ENCODE measurements at regions not wholly inside any gene's neighbourhood (a gene's known extent, or its start where the extent isn't known, plus 50 kb on each side); places are given as distances from the start of the nearest gene placed in this dataset.
"Not testable (repeated sequence)": the region's sequence is repeated elsewhere in the genome, so short reads cannot be mapped to it uniquely, and the experiment has no call there.

DNA sequence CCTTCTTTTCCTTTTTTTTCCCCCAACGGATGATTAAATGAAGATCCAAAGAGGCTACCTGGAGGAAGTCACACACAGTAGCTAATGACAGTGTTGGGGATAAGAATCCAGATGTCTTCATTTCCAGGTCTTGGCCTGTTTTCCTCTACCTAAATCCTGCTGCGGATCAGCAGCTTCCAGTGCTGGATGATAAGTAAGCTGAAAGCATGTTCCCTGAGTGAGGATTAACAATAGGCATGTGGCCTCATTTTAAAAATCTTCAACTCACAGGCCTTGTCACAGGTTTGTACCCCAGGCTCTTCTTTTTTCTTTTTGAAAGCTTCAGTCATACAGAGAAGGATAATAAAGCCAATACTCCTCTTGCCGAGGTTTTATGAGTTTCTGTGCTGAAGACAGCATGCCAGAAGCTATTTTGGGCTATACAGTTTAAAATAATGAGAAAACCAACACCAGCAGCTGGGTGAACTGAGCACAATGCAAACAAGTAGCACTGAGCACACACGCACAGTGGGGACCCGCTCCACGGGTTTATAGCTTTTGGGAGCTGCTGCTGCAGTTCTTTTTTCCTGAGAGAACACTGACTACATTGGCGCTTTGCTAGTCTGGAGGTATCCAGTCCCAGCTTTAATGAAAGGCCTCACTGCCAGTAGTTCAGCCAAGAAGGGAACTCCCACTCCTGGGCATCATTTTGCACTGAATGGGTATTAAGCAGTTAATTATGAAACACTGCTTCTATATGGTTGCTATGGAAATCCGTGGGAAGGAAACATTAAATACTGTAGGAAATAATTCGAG lies 184.2 kb upstream of the CTSO start:
- DNase-seq, result no peak

DNA sequence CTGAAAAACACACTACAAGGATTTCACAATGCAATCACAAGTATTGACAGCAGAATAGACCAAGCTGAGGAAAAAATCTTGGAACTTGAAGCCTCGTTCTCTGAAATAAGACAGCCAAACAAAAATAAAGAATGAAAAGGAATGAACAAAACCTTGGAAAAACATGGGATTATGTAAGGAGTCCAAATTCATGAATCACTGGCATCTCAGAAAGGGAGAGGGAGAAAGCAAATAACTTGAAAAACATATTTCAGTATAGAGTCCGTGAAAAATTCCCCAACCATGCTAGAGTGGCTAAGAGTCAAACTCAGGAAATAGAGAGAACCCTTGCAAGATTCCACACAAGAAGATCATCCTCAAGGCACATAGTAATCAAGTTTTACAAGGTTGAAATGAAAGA lies 178.5 kb upstream of the CTSO start:
- DNase-seq, result no peak

DNA sequence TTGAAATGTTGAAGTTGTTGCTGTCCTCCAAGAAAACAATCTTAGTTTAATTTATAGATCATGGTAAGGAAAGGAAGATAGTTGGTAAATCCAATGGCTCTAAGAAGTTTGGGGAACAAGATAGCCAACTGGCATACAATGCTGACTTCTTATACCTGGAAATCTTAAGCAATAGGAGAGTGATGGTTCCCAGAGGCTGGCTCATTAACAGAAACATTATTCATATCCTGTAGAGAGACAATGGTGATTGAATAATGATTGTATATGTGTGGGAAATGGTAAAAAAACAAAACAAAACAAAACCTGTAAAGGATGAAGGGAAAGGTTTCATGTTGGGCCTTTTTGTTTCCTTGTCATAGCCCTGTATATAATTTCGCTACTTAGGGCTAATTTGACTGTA lies 174.9 kb upstream of the CTSO start:
- DNase-seq, result no peak

DNA sequence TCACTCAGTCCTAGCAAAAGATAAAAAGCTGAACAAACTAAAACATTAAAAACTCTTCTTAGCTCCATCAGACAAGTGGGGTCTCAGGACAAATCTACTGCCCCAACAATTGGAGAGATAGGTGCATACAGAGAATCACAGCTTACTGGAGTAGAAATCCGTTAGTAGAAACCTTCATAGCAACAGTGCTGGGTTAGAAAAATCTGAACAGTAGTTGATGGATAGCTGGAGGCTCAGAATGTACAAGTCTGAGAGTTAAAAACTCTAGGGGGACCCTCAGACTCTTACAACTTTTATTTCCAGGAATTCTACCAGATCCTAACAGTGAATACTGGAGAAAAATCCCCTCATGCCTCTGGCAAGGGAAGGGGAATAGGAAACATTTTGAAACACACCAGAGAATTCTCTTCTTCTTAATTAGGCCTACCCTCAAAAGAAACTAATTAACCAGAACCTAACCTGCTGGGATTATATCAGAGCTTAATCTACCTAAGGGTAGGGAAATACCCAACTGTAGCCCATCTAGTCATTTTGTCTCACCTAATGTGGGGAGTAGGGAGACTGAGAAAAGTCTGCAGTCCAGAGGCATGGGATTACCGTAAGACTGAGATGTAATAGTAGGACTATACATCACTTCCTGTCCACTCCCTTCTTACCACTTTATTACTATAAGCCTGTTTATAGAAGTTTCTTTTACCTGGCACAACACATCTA lies 165.0 kb upstream of the CTSO start:
- no peak for DNase-seq

DNA sequence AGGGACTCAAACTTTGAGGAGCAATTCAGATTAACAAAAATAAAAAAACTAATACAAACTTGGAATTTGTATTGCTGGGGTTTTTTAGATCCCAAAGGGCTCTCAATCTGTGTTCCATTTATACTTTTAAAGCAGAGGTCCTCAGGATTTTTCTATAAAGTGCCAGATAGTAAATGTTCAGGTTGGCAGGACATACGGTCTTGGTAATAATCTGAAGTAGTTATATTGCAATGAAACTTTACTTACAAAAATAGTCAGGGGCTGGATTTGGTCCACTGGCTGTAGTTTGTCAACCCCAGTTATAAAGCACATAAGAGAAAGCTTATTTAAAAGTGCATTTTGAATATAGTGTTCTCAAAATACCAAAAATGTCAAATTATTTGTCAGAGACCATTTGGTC lies 164.1 kb upstream of the CTSO start:
- DNase-seq, result no peak

DNA sequence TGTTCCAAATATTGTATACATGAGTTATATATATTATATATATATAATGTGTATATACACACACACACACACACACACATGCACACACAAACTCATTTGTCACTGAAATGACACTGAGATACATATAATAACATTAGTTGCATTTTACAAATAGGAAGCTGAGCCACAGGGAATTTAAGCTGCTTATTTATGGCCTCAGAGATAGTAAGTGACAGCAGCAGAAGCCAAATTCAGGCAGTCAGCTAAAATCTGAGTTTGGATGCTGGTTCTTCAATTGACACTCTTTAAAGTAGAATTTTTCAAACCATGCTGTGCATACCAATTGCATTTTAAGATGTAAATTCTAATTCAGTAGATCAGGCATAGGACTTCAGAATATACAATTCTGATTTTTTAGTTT lies 163.3 kb upstream of the CTSO start:
- DNase-seq, result no peak

DNA sequence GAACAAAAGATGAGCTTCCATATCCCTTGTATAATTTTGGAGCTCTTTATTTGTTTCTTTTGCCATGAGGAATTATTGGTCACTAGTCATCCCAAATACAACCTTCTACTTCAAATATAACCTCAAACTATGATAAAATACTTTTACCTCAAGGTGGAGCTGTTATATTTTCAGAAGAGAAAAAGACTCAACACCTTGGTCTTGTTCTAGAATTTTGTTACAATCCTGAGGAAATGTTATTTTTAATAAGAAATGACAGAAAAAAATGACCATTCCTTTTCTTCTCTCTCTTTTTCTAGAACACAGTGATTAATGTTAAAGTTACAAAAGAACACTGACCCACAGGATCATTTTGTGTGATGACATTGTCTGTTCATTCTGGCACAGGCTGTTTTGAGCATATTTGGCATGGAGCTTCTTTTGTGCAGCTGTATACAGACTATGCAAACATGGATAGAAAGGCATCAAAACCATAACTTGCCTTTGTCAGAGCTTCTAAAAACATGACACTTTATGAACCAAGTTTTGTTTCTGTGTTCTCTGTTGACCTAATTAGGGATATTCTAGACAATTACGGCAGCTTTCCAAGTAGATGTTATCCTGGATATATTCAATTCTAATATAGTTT lies 159.6 kb upstream of the CTSO start:
- DNase-seq, result no peak

DNA sequence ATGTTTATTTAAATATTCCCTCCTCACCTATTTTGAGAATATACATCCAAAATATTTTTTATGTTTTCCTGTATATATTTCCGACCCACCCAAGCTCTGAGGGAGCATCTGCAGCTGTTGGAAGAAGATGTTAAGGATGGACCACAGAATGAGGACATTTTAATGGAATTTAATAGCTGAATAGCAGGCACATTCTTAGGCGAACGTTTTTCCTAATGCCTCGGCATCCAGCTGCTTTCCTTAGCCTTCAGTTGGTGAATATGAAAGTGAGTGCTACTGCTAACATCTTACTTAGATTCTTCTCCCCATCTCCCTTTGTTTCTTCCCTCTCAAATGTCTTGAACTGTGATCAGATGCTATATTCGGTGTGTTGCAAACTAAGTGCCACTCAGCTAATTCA lies 158.0 kb upstream of the CTSO start:
- DNase-seq, result no peak

DNA sequence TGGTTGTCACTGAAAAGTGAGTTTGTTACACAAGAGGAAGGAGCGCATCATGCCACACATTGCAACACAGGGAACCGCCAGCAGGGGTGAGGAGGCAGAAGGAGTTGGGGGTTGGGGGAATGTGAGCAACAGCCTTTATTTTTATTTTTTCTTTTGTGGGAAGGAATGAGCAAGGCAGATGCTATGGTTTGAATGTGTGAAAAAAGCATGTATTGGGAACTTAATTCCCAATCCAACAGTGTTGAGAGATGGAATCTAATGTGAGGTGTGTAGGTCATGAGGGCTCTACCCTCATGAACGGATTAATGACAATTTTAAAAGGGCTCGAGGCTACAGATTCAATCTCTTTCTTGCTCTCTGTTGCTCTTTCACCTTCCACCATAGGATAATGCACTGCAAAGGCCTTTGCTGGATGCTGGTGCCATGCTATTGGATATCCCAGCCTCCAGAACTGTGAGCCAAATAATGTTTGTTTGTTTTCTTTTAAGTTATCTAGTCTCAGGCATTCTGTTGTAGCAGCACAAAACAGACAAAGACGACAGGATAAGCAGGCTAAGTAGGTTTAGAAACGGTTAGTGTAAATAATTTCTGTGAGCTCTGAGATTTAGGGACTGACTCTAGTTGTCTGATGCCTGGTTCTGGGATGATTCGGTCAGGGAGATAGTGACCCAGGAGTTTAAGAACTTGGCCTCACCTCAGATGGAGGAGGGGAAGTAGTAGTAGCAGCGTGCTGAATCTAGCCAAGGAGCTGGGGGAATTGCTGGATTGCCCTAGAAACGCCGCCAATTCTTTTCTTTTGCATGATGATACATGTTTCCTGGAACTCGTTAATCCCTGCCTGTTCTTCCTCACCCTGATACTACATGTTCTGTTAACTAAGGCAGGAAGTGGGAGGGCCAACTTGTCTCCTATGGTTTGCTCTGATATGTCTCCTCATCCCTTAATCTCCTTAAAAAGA lies 156.6 kb upstream of the CTSO start:
- DNase-seq, result no peak

DNA sequence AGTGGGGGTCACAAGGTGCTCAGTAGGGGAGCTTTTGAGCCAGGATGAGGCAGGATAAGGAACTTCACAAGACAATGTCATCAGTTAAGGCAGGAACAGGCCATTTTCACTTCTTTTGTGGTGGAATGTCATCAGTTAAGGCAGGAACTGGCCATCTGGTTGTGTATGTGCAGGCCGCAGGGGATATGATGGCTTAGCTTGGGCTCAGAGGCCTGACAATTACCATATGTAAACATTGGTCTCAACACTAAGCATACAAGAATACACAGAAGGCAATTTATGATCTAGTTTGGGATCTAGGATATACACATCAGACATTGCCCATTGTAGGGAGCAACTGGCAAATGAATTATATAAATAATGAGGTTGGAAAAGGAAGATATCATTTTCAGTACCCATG lies 155.4 kb upstream of the CTSO start:
- not testable (repeated sequence) for DNase-seq

DNA sequence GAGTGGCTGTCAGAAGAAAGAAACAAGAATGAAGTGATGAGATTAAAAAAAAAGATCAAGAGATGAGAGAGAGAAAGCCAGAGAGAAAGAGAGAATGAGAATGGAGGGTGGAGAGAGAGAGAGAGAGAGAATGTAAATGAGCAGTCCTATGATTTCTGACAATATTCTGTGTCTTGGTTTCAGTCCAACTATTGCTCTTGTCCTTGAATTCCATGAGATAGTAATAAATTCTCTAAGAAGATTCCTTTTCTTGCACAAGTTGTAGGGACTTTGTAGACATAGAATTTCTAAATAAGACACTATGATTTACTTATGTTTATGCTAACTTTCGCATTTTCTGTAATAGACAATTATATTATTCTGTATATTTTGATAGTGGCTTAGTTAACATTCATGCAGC lies 149.6 kb upstream of the CTSO start:
- DNase-seq, result no peak

DNA sequence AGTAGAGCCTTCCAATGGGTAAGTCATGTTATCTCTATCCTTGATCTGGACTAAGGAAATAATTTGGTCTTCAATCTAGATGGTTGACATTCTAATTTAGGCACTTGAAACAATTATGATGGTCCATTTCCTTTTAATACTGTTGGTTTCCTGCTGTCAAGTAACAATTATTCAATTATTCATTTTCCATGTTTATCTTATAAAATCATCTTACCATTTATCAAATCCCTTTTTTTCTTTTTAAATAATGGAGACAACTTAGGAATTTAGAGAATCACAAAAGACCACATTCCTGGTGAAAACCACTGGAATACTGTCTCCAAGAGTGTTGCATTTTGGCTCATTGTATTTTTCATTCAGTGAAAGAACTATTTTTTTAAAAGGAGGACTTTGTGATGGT lies 148.7 kb upstream of the CTSO start:
- DNase-seq, result no peak

DNA sequence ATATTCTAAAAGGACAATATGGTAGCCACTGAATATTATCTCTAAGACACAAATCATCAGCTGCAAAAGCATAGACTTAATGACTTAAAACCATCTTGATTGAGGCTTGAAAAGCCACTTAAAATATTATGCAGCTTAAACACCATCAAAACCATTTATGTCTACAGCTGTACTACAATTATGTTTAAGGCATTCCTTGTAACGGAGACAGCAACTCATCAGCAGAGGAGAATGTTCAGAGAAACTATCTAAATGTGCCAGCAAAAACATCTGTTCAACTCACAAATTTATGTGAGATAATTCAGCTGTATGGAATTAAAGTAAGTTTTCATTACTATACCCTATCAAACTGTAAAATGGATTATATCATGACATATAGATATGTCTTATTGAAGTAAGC lies 147.9 kb upstream of the CTSO start:
- no peak for DNase-seq

DNA sequence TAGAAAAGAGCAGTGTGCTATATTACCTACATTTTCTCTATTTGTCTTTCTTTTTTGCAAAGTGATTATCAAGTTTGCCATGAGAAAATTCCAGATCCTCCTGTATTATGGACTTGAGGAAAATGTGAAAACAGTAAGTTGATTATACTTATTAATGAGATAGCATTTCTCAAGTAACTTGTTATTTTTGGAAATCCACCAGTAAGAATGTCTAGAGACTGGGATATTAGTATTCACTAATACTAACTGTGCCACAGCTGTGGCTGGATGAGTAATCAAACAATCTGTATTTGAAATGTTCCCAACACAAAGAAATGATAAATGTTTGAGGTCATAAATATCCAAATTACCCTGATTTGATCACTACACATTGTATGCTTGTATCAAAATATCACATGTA lies 147.0 kb upstream of the CTSO start:
- no peak for DNase-seq

DNA sequence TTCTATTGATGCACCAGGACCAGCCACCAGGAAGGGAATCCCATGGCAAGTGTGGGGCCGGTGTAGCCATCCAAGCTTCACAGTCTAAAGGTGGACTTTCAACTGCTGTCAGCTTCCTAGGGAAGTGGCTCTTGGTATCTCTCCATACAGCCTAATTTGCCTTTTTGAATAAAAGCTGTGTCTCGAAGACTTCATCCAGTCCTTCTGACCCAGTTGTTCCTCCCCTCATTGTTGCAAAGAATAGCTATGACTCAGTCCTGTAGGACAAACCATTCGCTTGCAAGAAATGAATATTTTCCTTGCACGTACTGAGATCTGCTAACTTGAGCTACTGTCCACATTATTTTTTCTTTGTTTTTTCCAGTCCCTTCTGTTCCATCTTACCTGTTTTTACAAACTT lies 145.1 kb upstream of the CTSO start:
- DNase-seq, result no peak

DNA sequence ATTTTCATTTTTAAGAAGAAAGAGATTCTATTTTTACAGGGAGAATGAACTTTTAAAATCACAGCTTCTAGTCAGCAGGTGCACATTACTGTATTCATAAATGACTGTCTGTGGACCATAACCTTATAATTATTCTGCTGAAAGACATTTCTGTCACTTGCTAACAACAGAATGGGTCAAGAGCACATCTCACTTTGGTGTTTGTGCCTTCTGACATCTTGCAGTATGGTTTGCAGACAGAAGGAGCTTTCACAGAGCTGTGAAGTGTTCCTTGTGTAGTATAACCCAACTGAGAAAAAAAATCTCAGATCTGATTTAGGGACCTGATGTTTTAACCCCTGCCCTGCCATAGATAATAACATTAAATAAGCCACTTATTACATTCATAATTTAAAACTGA lies 131.4 kb upstream of the CTSO start:
- DNase-seq, result no peak

DNA sequence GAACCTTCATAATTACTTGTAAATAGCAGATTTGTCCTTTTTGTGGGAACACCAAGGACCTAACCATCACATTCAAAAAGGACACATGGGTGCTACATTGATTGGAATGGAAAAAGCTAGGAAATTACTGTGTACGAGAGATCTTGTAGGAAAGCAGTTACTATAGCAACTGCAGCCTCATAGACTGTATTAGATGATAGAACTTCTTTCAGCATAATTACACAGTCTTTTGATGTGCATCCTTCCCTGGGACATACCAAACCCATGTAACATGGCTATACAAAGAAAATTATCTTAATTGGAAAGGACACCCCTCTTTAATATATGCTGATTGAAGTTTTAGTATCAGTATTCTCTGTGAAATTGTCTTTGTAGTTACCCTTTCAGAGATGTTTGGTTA lies 130.7 kb upstream of the CTSO start:
- DNase-seq, result no peak

DNA sequence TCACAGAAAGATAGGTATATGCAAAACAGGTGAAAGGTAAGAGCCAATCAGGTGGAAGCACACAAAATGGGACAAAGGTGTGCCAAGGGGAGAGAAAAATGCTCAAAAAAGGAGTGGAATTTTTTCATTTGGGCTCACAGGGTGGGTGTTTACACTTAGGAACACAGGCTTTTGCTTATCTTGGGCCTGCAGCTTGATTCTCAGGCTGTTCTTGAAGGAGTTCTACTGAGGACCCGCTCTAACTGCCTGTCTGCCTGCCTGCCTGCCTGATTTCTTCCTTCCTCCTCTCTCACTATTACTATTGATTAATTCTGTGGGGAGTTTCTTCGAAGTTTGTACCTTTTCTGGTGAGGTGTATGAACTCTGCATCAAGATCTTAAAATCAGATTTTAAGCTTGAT lies 120.3 kb upstream of the CTSO start:
- DNase-seq, result no peak

DNA sequence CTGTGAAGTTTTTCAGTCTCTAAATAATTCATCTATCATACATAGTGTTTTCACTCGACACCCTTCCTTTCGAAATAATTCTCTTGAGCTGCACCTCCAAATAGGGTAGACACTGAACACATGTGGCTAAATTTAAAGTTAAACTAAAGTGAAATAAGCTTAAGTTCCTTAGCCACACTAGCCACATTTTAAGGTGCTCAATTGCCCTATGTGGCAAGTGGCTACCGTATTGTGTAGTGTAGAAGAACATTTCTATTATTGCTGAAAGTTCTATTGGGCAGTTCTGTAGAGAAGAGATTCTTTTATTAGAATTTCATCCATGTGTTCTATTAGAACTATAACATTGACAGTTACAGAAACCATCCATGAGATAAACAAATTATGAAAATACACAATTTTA lies 107.0 kb upstream of the CTSO start:
- no peak for DNase-seq

DNA sequence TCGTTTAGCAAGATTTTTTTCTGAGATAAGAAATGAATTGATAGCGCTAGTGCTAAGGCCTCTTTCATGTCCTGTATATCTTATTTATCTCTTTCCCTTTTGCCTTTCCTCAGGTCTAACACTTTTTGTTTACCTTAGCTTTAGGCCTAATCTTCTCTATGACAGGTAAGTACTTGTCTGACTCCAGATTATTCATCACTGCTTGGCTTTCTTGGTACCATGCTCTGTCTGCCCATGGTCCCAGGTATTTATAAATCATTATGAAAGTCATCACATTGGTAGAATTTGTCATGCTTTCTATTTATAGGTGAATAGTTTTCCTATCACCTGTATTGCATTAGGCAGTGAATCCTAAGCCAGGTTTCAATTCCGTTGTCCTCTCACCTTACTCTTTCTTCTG lies 99.5 kb upstream of the CTSO start:
- no peak for DNase-seq

DNA sequence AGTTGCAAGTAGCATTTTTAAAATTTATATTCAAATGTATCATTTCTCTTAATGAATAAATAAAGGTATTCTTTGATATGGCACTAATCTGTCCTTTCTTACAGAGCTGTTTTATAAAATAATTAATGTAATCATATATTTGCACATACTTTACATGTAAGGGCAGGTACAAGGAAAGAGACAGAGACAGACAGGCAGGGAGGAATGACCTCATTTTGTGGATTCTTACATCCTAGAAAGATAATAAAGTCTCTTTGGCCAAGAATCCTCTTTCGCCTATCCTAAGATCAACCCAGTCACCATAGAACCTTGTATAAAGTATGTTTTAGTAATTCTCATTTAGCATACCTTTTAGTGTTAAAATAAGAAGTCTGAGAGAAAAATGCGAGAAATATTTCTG lies 98.5 kb upstream of the CTSO start:
- DNase-seq, result no peak

DNA sequence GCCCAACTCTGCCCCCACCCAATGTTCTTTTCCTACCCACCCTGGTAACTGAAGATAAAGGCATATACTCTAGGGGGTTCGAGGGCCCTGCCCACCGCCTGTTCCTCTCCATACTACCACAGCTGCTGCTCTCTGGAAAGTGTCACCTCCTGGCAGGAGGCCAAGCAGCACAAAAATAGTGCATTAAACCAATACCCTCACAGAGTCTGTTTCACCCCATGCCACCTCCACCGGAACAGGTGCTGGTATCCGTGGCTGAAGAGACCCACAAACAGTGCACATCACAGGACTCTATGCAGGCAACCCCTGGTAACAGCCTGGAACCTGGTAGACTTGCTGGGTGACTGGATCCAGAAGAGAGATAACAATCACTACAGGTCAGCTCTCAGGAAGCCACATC lies 85.1 kb upstream of the CTSO start:
- DNase-seq, result no peak

DNA sequence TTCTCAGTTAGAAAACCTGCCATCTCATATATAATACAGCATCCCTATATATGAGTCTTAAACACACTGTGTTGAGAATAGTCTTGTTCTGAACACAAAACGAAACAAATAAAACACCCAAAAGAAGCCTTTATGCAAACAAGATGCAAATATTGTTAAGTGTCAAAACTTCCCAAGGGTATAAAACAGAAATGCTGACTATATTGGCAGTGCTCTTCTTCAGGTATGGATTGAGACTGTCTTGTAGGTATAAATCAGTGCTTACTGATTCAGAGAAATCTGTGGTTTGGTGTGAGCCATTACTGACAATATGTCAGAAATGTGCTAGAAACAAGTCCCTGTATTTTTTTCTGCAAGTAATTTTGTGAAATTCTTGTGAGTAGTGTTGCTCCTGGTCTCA lies 82.8 kb upstream of the CTSO start:
- no peak for DNase-seq
